NCI-H1105 (cell line): ENCODE measurements at regions not wholly inside any gene's neighbourhood (a gene's known extent, or its start where the extent isn't known, plus 50 kb on each side); places are given as distances from the start of the nearest gene placed in this dataset.
"Not testable (repeated sequence)": the region's sequence is repeated elsewhere in the genome, so short reads cannot be mapped to it uniquely, and the experiment has no call there.

ENCODE experiments used
- DNase-seq: peaks from one replicate; lab custom pipeline; 2025; lab: John Stamatoyannopoulos, UW

- DNase-seq: no peak
These were observed 165.6 kb upstream of the PRICKLE2 start for GRCh38 chr3:64390893-64391292.

- no peak for DNase-seq
These were observed 163.6 kb upstream of the PRICKLE2 start for GRCh38 chr3:64388886-64389285.

- no peak for DNase-seq
These were observed 162.4 kb upstream of the PRICKLE2 start for GRCh38 chr3:64387688-64388087.

GRCh38 chr3:64385277-64385676 is 160.0 kb upstream of the PRICKLE2 start:
- no peak for DNase-seq

GRCh38 chr3:64384561-64384960 is 159.3 kb upstream of the PRICKLE2 start:
- no peak for DNase-seq

- no peak for DNase-seq
These were observed 156.9 kb upstream of the PRICKLE2 start for GRCh38 chr3:64382153-64382552.

GRCh38 chr3:64381367-64381766 is 156.1 kb upstream of the PRICKLE2 start:
- no peak for DNase-seq

- no peak for DNase-seq
These were observed 155.3 kb upstream of the PRICKLE2 start for GRCh38 chr3:64380546-64380945.

- DNase-seq: no peak
These were observed 154.0 kb upstream of the PRICKLE2 start for GRCh38 chr3:64379221-64379620.

- no peak for DNase-seq
These were observed 152.7 kb upstream of the PRICKLE2 start for GRCh38 chr3:64377942-64378341.

- DNase-seq: no peak
These were observed 150.5 kb upstream of the PRICKLE2 start for GRCh38 chr3:64375737-64376136.

GRCh38 chr3:64369390-64369789 is 144.1 kb upstream of the PRICKLE2 start:
- no peak for DNase-seq

GRCh38 chr3:64368257-64369020 is 143.2 kb upstream of the PRICKLE2 start:
- no peak for DNase-seq

GRCh38 chr3:64365877-64366276 is 140.6 kb upstream of the PRICKLE2 start:
- no peak for DNase-seq

- DNase-seq: no peak
These were observed 138.6 kb upstream of the PRICKLE2 start for GRCh38 chr3:64363842-64364241.

- DNase-seq: no peak
These were observed 136.9 kb upstream of the PRICKLE2 start for GRCh38 chr3:64361962-64362735.

GRCh38 chr3:64361036-64361435 is 135.8 kb upstream of the PRICKLE2 start:
- DNase-seq: not testable (repeated sequence)

GRCh38 chr3:64360280-64360679 is 135.0 kb upstream of the PRICKLE2 start:
- DNase-seq: no peak

- no peak for DNase-seq
These were observed 134.5 kb upstream of the PRICKLE2 start for GRCh38 chr3:64359735-64360134.

GRCh38 chr3:64358853-64359252 is 133.6 kb upstream of the PRICKLE2 start:
- no peak for DNase-seq

GRCh38 chr3:64358176-64358575 is 132.9 kb upstream of the PRICKLE2 start:
- DNase-seq: no peak

GRCh38 chr3:64357481-64357880 is 132.2 kb upstream of the PRICKLE2 start:
- DNase-seq: no peak

GRCh38 chr3:64355401-64355807 is 130.1 kb upstream of the PRICKLE2 start:
- DNase-seq: no peak
